Ascending aorta (tissue), 2 donors: ENCODE measurements at regions not wholly inside any gene's neighbourhood (a gene's known extent, or its start where the extent isn't known, plus 50 kb on each side); places are given as distances from the start of the nearest gene placed in this dataset.

Experiments
- DNase-seq, 2 donors: peaks; one replicate each; pipeline ENCODE4 v3.0.0-alpha.2; 2019; ENCODE audit warnings: low spot score in 2 of 2
- H3K27ac ChIP-seq, 2 donors: fragments of 200-600 bp; sonication (generic); one replicate each; pipeline ENCODE4 v1.5.1; 2016 to 2017; ENCODE audit warnings: mild to moderate bottlenecking in 1 of 2
- H3K27me3 ChIP-seq: fragments of 200-600 bp; sonication (generic); one replicate; pipeline ENCODE4 v1.5.1; 2017
- H3K36me3 ChIP-seq, 2 donors: fragments of 200-600 bp; sonication (generic); one replicate each; pipeline ENCODE4 v1.5.1; 2016
- H3K4me1 ChIP-seq, 2 donors: fragments of 200-600 bp; sonication (generic); one replicate each; pipeline ENCODE4 v1.5.1; 2016 to 2017; ENCODE audit warnings: mild to moderate bottlenecking in 1 of 2
- H3K4me3 ChIP-seq, 2 donors: fragments of 200-600 bp; sonication (generic); one replicate each; pipeline ENCODE4 v1.5.1; 2016 to 2017; ENCODE audit warnings: mild to moderate bottlenecking in 1 of 2
- H3K9me3 ChIP-seq, 2 donors: fragments of 200-600 bp; sonication (generic); one replicate each; pipeline ENCODE4 v1.5.1; 2016
- intact Hi-C: fragments of 100-400 bp; cut with DNase I; formaldehyde crosslinking; loops from one replicate; pipeline ENCODE4 v1.15.1; 2023
- TF ChIP-seq, protein P1 (sequence below), 3 experiments: fragments of 200-600 bp in 2 of 3; fragments of 450-650 bp in 1 of 3; sonication (generic) in 2 of 3; IDR thresholded peaks; one replicate each; pipeline ENCODE4 v1.5.1; 2016 to 2019; ENCODE audit warnings: antibody characterized with exemption in 3 of 3, mild to moderate bottlenecking in 1 of 3, moderate library complexity in 1 of 3

DNA sequence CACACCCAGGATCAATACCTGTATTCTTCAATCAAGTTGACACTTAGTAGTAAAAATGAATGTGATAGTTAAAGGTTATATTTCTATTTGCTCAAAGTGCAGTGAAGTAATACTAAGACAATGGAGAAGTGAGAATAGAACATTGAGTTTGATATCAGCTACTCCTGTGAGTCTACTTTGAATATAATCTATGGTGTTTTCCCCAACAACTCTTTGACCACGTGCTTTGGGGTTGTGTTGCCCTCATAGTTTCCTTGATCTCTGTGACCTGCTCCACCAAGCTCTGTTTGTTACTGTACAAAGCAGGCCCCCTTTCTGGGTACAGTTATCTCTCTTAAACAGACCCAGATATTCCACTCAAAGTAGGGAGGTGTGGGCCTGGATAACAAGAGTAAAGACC lies 222.9 kb downstream of the GALR1 start:
- intact Hi-C loops = no loop called here
- no peak for DNase-seq
- Histone ChIP-seq H3K4me3 (no peak overlapping the region), H3K36me3 (no peaks in the 10 kb centered on the region), H3K27me3 (no peaks in the 10 kb centered on the region), H3K9me3 (no peaks in the 10 kb centered on the region), H3K27ac (no peak overlapping the region), H3K4me1 (no peaks in the 10 kb centered on the region)
- TF ChIP-seq, protein P1, sequence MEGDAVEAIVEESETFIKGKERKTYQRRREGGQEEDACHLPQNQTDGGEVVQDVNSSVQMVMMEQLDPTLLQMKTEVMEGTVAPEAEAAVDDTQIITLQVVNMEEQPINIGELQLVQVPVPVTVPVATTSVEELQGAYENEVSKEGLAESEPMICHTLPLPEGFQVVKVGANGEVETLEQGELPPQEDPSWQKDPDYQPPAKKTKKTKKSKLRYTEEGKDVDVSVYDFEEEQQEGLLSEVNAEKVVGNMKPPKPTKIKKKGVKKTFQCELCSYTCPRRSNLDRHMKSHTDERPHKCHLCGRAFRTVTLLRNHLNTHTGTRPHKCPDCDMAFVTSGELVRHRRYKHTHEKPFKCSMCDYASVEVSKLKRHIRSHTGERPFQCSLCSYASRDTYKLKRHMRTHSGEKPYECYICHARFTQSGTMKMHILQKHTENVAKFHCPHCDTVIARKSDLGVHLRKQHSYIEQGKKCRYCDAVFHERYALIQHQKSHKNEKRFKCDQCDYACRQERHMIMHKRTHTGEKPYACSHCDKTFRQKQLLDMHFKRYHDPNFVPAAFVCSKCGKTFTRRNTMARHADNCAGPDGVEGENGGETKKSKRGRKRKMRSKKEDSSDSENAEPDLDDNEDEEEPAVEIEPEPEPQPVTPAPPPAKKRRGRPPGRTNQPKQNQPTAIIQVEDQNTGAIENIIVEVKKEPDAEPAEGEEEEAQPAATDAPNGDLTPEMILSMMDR (IDR thresholded peaks at IDR 0.05) = no peak

DNA sequence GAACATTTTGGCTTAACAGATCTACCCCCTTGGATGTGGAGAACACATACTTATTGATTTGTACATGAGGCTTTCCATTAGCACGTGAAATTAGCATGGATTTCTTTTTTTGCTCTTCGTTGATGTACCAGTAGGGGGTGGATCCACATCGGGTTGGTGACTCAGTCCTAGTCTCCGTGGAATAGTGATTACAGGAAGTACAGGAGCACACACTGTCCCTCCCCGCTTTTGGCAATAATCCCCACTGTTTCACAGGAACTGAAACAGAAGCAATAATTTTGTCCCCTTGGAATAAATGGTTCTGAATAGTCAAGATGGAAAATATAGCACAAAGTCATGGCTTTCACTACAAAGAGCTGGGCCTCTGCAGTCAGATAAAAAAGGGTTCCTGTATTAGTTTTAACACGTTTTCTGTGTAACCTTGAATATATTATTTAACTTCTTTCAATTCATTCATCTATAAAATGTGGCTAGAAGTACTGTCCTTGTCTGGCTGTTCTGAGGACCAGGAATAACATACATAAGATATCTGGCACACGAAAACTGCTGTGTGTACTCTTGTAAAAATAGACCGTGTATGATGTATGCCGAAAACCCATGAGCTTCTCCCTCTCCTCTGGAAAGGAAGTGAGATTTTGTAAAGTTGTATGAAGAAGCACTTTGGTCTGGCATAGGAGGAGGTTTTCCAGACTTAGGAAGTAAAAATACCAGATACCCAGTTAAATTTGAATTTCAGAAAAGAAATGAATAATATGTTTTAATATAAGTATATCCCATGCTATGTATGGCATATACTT lies 229.2 kb downstream of the GALR1 start:
- DNase-seq = no peak
- TF ChIP-seq, protein P1 (IDR thresholded peaks at IDR 0.05) = no peak
- H3K9me3 ChIP-seq = no peaks in the 10 kb centered on the region
- H3K27ac ChIP-seq = no peak overlapping the region
- no peak overlapping the region for H3K4me3 ChIP-seq
- H3K4me1 ChIP-seq = no peaks in the 10 kb centered on the region
- no peaks in the 10 kb centered on the region for H3K36me3 ChIP-seq
- intact Hi-C loops = no loop called here
- no peaks in the 10 kb centered on the region for H3K27me3 ChIP-seq

DNA sequence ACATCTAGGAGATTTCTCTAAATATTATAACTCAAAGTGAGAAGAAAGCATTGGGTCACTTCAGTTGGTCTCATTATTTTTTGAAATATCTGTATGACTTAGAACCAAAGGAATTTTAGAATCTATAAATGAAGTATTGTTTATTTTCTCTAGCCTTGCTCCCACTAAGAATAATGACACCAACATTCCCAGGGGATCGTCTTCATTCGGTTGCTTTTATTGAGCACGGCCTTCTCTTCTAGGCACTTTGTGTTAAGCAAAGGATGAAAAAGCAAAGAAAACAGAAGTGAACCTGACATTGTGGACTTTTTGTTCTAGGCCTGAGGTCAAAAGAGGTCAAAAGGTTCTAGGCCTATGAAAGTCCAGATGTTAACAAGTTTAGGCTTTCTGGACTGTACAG lies 231.9 kb downstream of the GALR1 start:
- Histone ChIP-seq H3K9me3 (no peaks in the 10 kb centered on the region), H3K27me3 (no peaks in the 10 kb centered on the region), H3K4me1 (no peaks in the 10 kb centered on the region), H3K4me3 (no peak overlapping the region), H3K27ac (no peak overlapping the region), H3K36me3 (no peaks in the 10 kb centered on the region)
- intact Hi-C loops = no loop called here
- TF ChIP-seq, protein P1 (IDR thresholded peaks at IDR 0.05) = no peak
- no peak for DNase-seq

DNA sequence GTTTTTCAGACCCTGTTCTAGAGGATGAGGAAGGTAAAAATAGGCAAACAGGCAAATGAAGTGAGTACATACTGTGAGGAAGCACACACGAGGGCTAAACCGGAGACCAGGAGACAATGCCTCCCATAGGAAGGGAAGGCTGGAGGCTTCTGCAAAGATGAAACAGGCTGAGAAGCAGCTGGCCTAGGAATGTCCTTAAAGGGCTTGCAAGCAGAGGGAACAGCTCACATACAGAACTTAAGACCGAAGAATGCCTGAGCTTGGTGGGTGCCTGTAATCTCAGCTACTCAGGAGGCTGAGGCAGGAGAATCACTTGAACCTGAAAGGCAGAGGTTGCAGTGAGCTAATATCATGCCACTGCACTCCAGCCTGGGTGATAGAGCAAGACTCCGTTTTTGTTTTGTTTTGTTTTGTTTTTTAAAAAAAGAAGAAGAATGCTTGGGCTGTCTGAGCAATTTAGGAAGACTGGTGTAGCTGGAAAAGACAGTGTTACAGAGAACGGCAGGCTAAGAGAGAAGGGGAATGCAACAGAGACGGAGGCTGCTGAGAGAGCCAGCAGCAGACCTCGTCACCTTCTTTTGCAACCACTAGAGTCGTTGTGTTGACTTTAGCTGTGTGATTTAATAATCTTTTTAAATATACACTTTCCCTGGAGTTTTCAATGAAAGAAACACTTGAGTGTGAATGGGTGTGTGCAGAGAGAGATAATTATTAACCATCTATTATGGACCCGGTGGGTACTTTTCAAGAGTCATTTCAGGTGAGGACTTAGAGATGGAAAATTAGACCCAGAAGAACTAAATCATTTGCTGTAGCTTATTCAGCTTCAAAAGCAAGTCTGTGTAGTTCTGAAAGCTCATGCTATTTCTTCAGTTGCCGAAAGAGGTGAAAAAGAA lies 232.8 kb downstream of the GALR1 start:
- Histone ChIP-seq H3K27ac (no peak overlapping the region), H3K36me3 (no peaks in the 10 kb centered on the region), H3K4me3 (no peak overlapping the region), H3K4me1 (no peaks in the 10 kb centered on the region), H3K9me3 (no peaks in the 10 kb centered on the region), H3K27me3 (no peaks in the 10 kb centered on the region)
- intact Hi-C loops = no loop called here
- TF ChIP-seq, protein P1 (IDR thresholded peaks at IDR 0.05) = no peak
- no peak for DNase-seq

DNA sequence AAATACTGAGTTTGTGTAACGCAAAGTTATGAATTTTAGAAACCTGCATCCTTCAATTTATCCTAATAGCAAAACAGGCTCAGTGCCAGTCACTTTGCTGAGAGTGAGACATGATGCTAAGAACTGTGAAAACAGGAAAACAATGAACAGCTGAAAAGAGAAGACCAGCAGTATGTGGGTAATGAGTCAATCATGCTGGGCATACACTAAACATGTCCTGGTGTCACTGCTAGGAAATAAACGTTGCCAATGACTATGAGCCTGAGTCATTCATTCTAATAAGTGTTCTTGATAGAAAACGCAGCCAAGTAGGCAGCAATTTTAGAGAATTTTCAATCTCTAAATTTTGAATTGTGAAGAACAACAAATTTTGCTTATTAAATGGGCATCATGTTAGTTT lies 237.3 kb downstream of the GALR1 start:
- Histone ChIP-seq H3K27me3 (no peaks in the 10 kb centered on the region), H3K9me3 (no peaks in the 10 kb centered on the region), H3K27ac (no peak overlapping the region), H3K36me3 (no peaks in the 10 kb centered on the region), H3K4me3 (no peak overlapping the region), H3K4me1 (no peaks in the 10 kb centered on the region)
- TF ChIP-seq, protein P1 (IDR thresholded peaks at IDR 0.05) = no peak
- no peak for DNase-seq
- intact Hi-C loops = no loop called here
